Hematopoietic multipotent progenitor cell treated with erythropoietin and hydrocortisone succinate and interleukin-3 and kit ligand, for 15 days (in vitro differentiated cells): ENCODE measurements at regions not wholly inside any gene's neighbourhood (a gene's known extent, or its start where the extent isn't known, plus 50 kb on each side); places are given as distances from the start of the nearest gene placed in this dataset.

ENCODE experiments used
- DNase-seq: peaks from one replicate; pipeline ENCODE4 v3.0.0-alpha.2; 2015; ENCODE audit warnings: low spot score

- DNase-seq, result no peak
Observed at GRCh38 chr21:43364261-43364510, 62.7 kb downstream of the SIK1 start.

GRCh38 chr21:43363506-43364260, 63.2 kb downstream of the SIK1 start:
- DNase-seq, result no peak

- no peak for DNase-seq
Observed at GRCh38 chr21:43362915-43363314, 64.0 kb downstream of the SIK1 start.

- no peak for DNase-seq
Observed at GRCh38 chr21:43362321-43362791, 64.6 kb downstream of the SIK1 start.

GRCh38 chr21:43361493-43362296, 65.2 kb downstream of the SIK1 start:
- no peak for DNase-seq

GRCh38 chr21:43361127-43361492, 65.8 kb downstream of the SIK1 start:
- no peak for DNase-seq

- DNase-seq, result no peak
Observed at GRCh38 chr21:43360441-43361126, 66.3 kb downstream of the SIK1 start.

- DNase-seq, result no peak
Observed at GRCh38 chr21:43358940-43359822, 67.8 kb downstream of the SIK1 start.

GRCh38 chr21:43357715-43358430, 69.1 kb downstream of the SIK1 start:
- no peak for DNase-seq

GRCh38 chr21:43355925-43356289, 71.0 kb downstream of the SIK1 start:
- DNase-seq, result no peak

GRCh38 chr21:43355266-43355924, 71.5 kb downstream of the SIK1 start:
- no peak for DNase-seq

- DNase-seq, result no peak
Observed at GRCh38 chr21:43354666-43355065, 72.3 kb downstream of the SIK1 start.

GRCh38 chr21:43354026-43354420, 72.9 kb downstream of the SIK1 start:
- no peak for DNase-seq

- no peak for DNase-seq
Observed at GRCh38 chr21:43353282-43354025, 73.5 kb downstream of the SIK1 start.

GRCh38 chr21:43352568-43353281, 74.2 kb downstream of the SIK1 start:
- no peak for DNase-seq

- no peak for DNase-seq
Observed at GRCh38 chr21:43352154-43352537, 74.8 kb downstream of the SIK1 start.

GRCh38 chr21:43351501-43352153, 75.3 kb downstream of the SIK1 start:
- no peak for DNase-seq

GRCh38 chr21:43349644-43350043, 77.3 kb downstream of the SIK1 start:
- no peak for DNase-seq

GRCh38 chr21:43348801-43349261, 78.1 kb downstream of the SIK1 start:
- DNase-seq, result no peak
